ENCODE measurements at regions not wholly inside any gene's neighbourhood (a gene's known extent, or its start where the extent isn't known, plus 50 kb on each side); places are given as distances from the start of the nearest gene placed in this dataset.

- Histone ChIP-seq H3K9me3 (ENCODE audit: low read length) (no peaks in the 10 kb centered on the region), H3K27ac (ENCODE audit: low read depth, low read length) (no peak overlapping the region), H3K4me1 (ENCODE audit: insufficient read depth, low read length) (no peaks in the 10 kb centered on the region), H3K4me3 (ENCODE audit: low read length) (no peak overlapping the region), H3K36me3 (ENCODE audit: insufficient read depth, low read length) (no peaks in the 10 kb centered on the region), H3K27me3 (ENCODE audit: insufficient read depth, low read length, poor library complexity, severe bottlenecking) (no peaks in the 10 kb centered on the region)
- ChIA-PET POLR2A (no interaction called here), CTCF (no interaction called here)
- Mint-ChIP-seq H3K27me3 (no peaks in the 10 kb centered on the region), H3K36me3 (peaks cover 8 to 24% (median 13%) of the 10 kb centered on the region in 3 donors), H3K4me1 (peaks cover 0 to 4% (median 0%) of the 10 kb centered on the region in 3 donors), H3K4me3 (no peak overlapping the region), H3K9me3 (no peaks in the 10 kb centered on the region), H3K27ac (no peak overlapping the region)
- no peak for DNase-seq
These were observed 76.6 kb upstream of the PRDX6 start for GRCh38 chr1:173400387-173400995.

DNA sequence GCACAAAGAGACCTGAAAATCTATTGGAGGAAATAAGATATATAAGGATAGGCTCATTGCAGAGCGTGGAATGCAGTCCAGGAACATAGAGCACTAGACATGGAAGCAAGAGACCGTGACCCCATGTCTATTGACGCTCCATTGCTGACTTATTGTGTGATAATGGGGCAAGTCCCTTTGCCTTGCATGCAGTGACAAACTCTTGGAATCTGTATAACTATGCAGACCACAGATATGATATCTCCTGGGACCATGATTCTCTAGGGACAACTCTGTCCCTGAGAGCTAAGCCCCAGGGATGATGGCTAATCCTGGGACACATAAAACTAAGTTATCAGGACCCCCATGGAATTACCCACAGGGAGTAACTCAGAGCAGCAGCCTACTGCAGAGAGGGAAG lies 73.1 kb upstream of the PRDX6 start:
- H3K4me1 ChIP-seq (ENCODE audit: insufficient read depth, low read length), result peaks cover 7% of the 10 kb centered on the region
- no peaks in the 10 kb centered on the region for H3K36me3 ChIP-seq (ENCODE audit: insufficient read depth, low read length)
- H3K9me3 ChIP-seq (ENCODE audit: low read length), result no peaks in the 10 kb centered on the region
- ChIA-PET POLR2A (no interaction called here), CTCF (no interaction called here)
- H3K9me3 Mint-ChIP-seq, result no peaks in the 10 kb centered on the region
- no peak overlapping the region for H3K27ac ChIP-seq (ENCODE audit: low read depth, low read length)
- no peak overlapping the region for H3K4me3 Mint-ChIP-seq
- H3K27me3 ChIP-seq (ENCODE audit: insufficient read depth, low read length, poor library complexity, severe bottlenecking), result no peaks in the 10 kb centered on the region
- peaks cover 8 to 14% (median 12%) of the 10 kb centered on the region in 3 donors for H3K4me1 Mint-ChIP-seq
- peaks cover 7 to 23% (median 8%) of the 10 kb centered on the region in 3 donors for H3K36me3 Mint-ChIP-seq
- no peak overlapping the region for H3K4me3 ChIP-seq (ENCODE audit: low read length)
- H3K27ac Mint-ChIP-seq, result peak overlapping the region in 1 of 8 donors; percentile 70
- DNase-seq, result no peak
- H3K27me3 Mint-ChIP-seq, result no peaks in the 10 kb centered on the region

- Mint-ChIP-seq H3K27ac (peak overlapping the region in 1 of 8 donors; percentile 9), H3K4me1 (peaks cover 20 to 27% (median 25%) of the 10 kb centered on the region in 3 donors), H3K4me3 (no peak overlapping the region), H3K9me3 (no peaks in the 10 kb centered on the region), H3K36me3 (peaks cover 4 to 20% (median 8%) of the 10 kb centered on the region in 3 donors), H3K27me3 (no peaks in the 10 kb centered on the region)
- POLR2A ChIA-PET, result no interaction called here
- no peak for DNase-seq
- Histone ChIP-seq H3K36me3 (ENCODE audit: insufficient read depth, low read length) (no peaks in the 10 kb centered on the region), H3K9me3 (ENCODE audit: low read length) (no peaks in the 10 kb centered on the region), H3K4me1 (ENCODE audit: insufficient read depth, low read length) (peaks cover 16% of the 10 kb centered on the region), H3K27ac (ENCODE audit: low read depth, low read length) (no peak overlapping the region), H3K27me3 (ENCODE audit: insufficient read depth, low read length, poor library complexity, severe bottlenecking) (no peaks in the 10 kb centered on the region), H3K4me3 (ENCODE audit: low read length) (no peak overlapping the region)
- CTCF ChIA-PET, result no interaction called here
These were observed 71.9 kb upstream of the PRDX6 start for GRCh38 chr1:173405281-173405680.

DNA sequence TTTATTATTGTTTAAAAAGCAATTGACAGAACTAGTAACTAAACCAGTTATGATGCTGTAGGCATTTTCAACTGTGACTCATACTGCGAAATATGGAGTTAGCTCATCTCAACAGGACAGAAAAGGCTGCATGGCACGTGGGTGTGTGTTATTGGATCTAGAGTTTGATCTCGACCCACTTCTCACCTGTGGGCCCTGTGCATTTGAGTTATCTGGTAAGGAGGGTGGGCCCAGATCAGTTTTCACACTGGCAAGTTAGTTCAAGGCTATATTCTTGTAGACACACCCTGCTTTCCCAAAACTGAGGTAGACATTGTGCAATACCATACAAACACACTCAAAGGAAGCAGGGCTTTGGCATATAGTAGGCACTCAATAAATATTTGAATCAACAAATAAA lies 71.3 kb upstream of the PRDX6 start:
- H3K4me1 Mint-ChIP-seq, result peaks cover 26 to 32% (median 31%) of the 10 kb centered on the region in 3 donors
- peaks cover 21% of the 10 kb centered on the region for H3K4me1 ChIP-seq (ENCODE audit: insufficient read depth, low read length)
- CTCF ChIA-PET, result no interaction called here

DNA sequence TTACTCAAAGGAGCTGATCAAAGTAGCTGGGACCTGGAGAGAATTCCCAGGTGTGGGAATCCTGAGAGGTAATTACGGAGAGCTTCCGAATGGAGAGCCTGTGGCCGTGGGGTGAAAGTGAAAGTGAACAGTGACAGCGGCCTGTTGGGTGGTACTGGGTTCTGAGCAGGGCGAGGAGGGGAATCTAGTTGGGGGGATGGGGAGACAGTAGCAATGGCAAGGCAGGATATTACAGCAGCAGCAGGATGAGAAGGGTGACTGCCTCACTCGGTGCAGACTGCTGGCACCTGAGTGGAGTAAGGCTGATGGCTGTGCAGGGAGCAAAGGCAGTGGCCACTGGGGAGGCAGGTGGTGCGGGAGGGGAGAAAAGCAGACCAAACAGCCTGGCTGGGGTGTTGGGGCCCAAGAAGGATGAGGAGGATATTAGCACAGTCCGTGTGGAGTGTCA lies 70.3 kb upstream of the PRDX6 start:
- ChIA-PET POLR2A (no interaction called here), CTCF (no interaction called here)
- peak overlapping the region in 3 of 8 donors; percentile 30 to 96 (median 58) for H3K27ac Mint-ChIP-seq
- no peak for DNase-seq
- H3K36me3 ChIP-seq (ENCODE audit: insufficient read depth, low read length), result no peaks in the 10 kb centered on the region
- H3K4me1 ChIP-seq (ENCODE audit: insufficient read depth, low read length), result peaks cover 21% of the 10 kb centered on the region
- no peak overlapping the region for H3K4me3 ChIP-seq (ENCODE audit: low read length)
- H3K27me3 ChIP-seq (ENCODE audit: insufficient read depth, low read length, poor library complexity, severe bottlenecking), result no peaks in the 10 kb centered on the region
- H3K27me3 Mint-ChIP-seq, result no peaks in the 10 kb centered on the region
- peaks cover 0 to 10% (median under 1%) of the 10 kb centered on the region in 3 donors for H3K36me3 Mint-ChIP-seq
- no peaks in the 10 kb centered on the region for H3K9me3 ChIP-seq (ENCODE audit: low read length)
- no peak overlapping the region for H3K27ac ChIP-seq (ENCODE audit: low read depth, low read length)
- H3K4me1 Mint-ChIP-seq, result peaks cover 28 to 38% (median 33%) of the 10 kb centered on the region in 3 donors
- H3K4me3 Mint-ChIP-seq, result peak overlapping the region in 4 of 7 donors; percentile 4 to 69 (median 42)
- H3K9me3 Mint-ChIP-seq, result no peaks in the 10 kb centered on the region

More for the DNA sequence above, 71.3 kb upstream of the PRDX6 start:
- H3K9me3 Mint-ChIP-seq, result no peaks in the 10 kb centered on the region
- Histone ChIP-seq H3K27me3 (ENCODE audit: insufficient read depth, low read length, poor library complexity, severe bottlenecking) (no peaks in the 10 kb centered on the region), H3K36me3 (ENCODE audit: insufficient read depth, low read length) (no peaks in the 10 kb centered on the region), H3K9me3 (ENCODE audit: low read length) (no peaks in the 10 kb centered on the region), H3K27ac (ENCODE audit: low read depth, low read length) (no peak overlapping the region), H3K4me3 (ENCODE audit: low read length) (no peak overlapping the region)
- peaks cover 0 to 17% (median 8%) of the 10 kb centered on the region in 3 donors for H3K36me3 Mint-ChIP-seq
- no peaks in the 10 kb centered on the region for H3K27me3 Mint-ChIP-seq
- no peak overlapping the region for H3K27ac Mint-ChIP-seq
- no peak for DNase-seq
- no peak overlapping the region for H3K4me3 Mint-ChIP-seq
- POLR2A ChIA-PET, result no interaction called here

DNA sequence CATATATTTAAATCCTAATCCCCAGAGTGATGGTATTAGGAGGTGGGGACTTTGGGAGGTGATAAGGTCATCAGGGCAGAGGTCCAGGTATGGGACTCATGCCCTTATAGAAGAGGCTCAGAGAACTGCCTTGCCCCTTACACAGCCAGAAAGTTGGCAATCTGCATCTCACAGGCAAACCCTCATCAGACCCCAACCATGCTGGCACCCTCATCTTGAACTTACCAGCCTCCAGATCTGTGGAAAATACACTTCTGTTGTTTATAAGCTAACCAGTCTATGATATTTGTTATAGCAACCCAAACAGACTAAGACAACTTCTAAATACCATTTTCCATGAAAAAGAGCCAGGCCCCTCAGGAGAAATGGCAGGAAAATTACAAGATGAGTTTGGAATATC lies 69.3 kb upstream of the PRDX6 start:
- Mint-ChIP-seq H3K4me1 (peaks cover 28 to 38% (median 33%) of the 10 kb centered on the region in 3 donors), H3K27ac (peak overlapping the region in 1 of 8 donors; percentile 57), H3K4me3 (no peak overlapping the region), H3K9me3 (no peaks in the 10 kb centered on the region), H3K36me3 (peaks cover 0 to 9% (median 0%) of the 10 kb centered on the region in 3 donors), H3K27me3 (no peaks in the 10 kb centered on the region)
- Histone ChIP-seq H3K27me3 (ENCODE audit: insufficient read depth, low read length, poor library complexity, severe bottlenecking) (no peaks in the 10 kb centered on the region), H3K9me3 (ENCODE audit: low read length) (no peaks in the 10 kb centered on the region), H3K4me1 (ENCODE audit: insufficient read depth, low read length) (peaks cover 21% of the 10 kb centered on the region), H3K27ac (ENCODE audit: low read depth, low read length) (no peak overlapping the region), H3K4me3 (ENCODE audit: low read length) (no peak overlapping the region), H3K36me3 (ENCODE audit: insufficient read depth, low read length) (no peaks in the 10 kb centered on the region)
- ChIA-PET CTCF (no interaction called here), POLR2A (no interaction called here)
- DNase-seq, result no peak

DNA sequence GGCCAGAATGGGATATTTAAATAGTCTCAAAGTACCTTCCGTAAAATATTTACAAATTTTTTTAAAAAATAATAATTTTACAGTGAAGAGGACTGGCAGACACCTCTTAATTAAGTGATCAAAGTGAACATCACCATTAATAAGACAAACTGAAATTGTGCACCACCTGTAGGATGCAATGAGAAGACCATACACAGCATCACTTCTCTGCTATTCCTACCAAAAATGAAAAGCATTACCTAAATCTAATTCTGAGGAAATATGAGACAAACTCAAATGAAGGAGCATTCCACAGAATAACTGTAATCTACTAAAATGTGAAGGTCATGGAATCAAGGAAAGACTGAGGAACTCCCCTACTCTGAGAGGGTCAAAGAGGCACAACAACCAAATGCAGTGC lies 68.2 kb upstream of the PRDX6 start:
- Mint-ChIP-seq H3K4me3 (peak overlapping the region in 1 of 7 donors; percentile 27), H3K4me1 (peaks cover 28 to 38% (median 33%) of the 10 kb centered on the region in 3 donors), H3K27me3 (no peaks in the 10 kb centered on the region), H3K36me3 (peaks cover 0 to 11% (median 0%) of the 10 kb centered on the region in 3 donors), H3K27ac (peak overlapping the region in 1 of 8 donors; percentile 37), H3K9me3 (no peaks in the 10 kb centered on the region)
- Histone ChIP-seq H3K4me3 (ENCODE audit: low read length) (no peak overlapping the region), H3K36me3 (ENCODE audit: insufficient read depth, low read length) (no peaks in the 10 kb centered on the region), H3K27me3 (ENCODE audit: insufficient read depth, low read length, poor library complexity, severe bottlenecking) (no peaks in the 10 kb centered on the region), H3K27ac (ENCODE audit: low read depth, low read length) (no peak overlapping the region), H3K4me1 (ENCODE audit: insufficient read depth, low read length) (peaks cover 21% of the 10 kb centered on the region), H3K9me3 (ENCODE audit: low read length) (no peaks in the 10 kb centered on the region)
- CTCF ChIA-PET, result no interaction called here
- POLR2A ChIA-PET, result no interaction called here
- no peak for DNase-seq

GRCh38 chr1:173409613-173410012 lies 67.5 kb upstream of the PRDX6 start:
- H3K4me1 ChIP-seq (ENCODE audit: insufficient read depth, low read length), result peaks cover 21% of the 10 kb centered on the region
- H3K9me3 ChIP-seq (ENCODE audit: low read length), result no peaks in the 10 kb centered on the region
- POLR2A ChIA-PET, result interaction anchor here (0.6 kb wide), 1 partner anchor 18 kb away, joined by 5 read pairs; no protein-coding TSS in a partner anchor
- Mint-ChIP-seq H3K27me3 (no peaks in the 10 kb centered on the region), H3K9me3 (no peaks in the 10 kb centered on the region), H3K4me1 (peaks cover 28 to 38% (median 38%) of the 10 kb centered on the region in 3 donors), H3K36me3 (peaks cover 0 to 12% (median 0%) of the 10 kb centered on the region in 3 donors), H3K27ac (peak overlapping the region; percentile 48 to 89 (median 67)), H3K4me3 (peak overlapping the region in 5 of 7 donors; percentile 12 to 79 (median 42))
- no peak overlapping the region for H3K27ac ChIP-seq (ENCODE audit: low read depth, low read length)
- H3K27me3 ChIP-seq (ENCODE audit: insufficient read depth, low read length, poor library complexity, severe bottlenecking), result no peaks in the 10 kb centered on the region
- H3K4me3 ChIP-seq (ENCODE audit: low read length), result no peak overlapping the region
- no peaks in the 10 kb centered on the region for H3K36me3 ChIP-seq (ENCODE audit: insufficient read depth, low read length)
- DNase-seq, result peak in 2 of 5 donors; percentile 32 to 55
- CTCF ChIA-PET, result no interaction called here
